ENCODE measurements at regions not wholly inside any gene's neighbourhood (a gene's known extent, or its start where the extent isn't known, plus 50 kb on each side); places are given as distances from the start of the nearest gene placed in this dataset.

DNA sequence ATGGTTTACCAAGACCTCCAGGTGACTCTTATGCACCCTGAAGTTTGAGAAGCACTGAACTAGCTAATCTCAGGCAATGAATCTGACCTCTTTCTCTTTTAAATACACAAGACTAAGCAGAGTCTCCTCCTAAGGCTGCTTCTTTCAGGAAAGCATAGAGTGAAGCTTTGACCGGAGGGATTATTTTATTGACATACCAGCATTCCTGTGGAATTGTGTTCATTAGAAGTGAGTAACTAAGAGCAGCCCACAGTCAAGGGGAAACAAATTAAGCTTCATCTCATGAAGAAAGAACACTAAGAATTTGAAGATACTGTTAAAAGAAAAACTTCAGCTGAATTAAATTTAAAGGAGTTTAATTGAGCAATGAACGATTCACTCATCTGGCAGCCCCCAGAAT lies 963.5 kb downstream of the NTRK3 start:
- Histone ChIP-seq H3K14ac (ENCODE audit: low read length in 2 of 2) (no peak overlapping the region), H3K4me1 (ENCODE audit: control insufficient read depth, insufficient read depth, low read depth, low read length) (no peaks in the 10 kb centered on the region), H3K23ac (ENCODE audit: low read length in 2 of 2) (no peak overlapping the region), H2AK5ac (ENCODE audit: low read length, severe bottlenecking) (no peak overlapping the region), H3K4me2 (ENCODE audit: low read length, poor library complexity, severe bottlenecking) (no peak overlapping the region), H2BK120ac (ENCODE audit: low read depth, low read length) (no peak overlapping the region), H3K36me3 (ENCODE audit: control insufficient read depth in 1 of 2, insufficient read depth in 2 of 2, low read depth in 1 of 2, low read length in 2 of 2) (no peaks in the 10 kb centered on the region), H3K4me3 (ENCODE audit: insufficient read depth in 1 of 2, low read depth in 1 of 2, low read length in 2 of 2) (no peak overlapping the region), H2BK15ac (ENCODE audit: low read depth, poor library complexity, severe bottlenecking) (no peak overlapping the region), H3K27ac (ENCODE audit: low read length, poor library complexity, severe bottlenecking) (no peak overlapping the region), H2BK5ac (ENCODE audit: low read depth, low read length, poor library complexity, severe bottlenecking) (no peak overlapping the region), H2BK12ac (ENCODE audit: low read length in 2 of 2) (no peak overlapping the region), H3K9me3 (ENCODE audit: control insufficient read depth, low read length) (peaks cover 4% of the 10 kb centered on the region), H4K91ac (ENCODE audit: low read length) (no peak overlapping the region), H4K8ac (ENCODE audit: low read length) (no peak overlapping the region), H3K18ac (ENCODE audit: low read depth in 1 of 2, low read length in 2 of 2) (no peak overlapping the region), H3K4ac (ENCODE audit: low read depth in 1 of 2, low read length in 2 of 2) (no peak overlapping the region), H3K79me1 (replicated peaks; ENCODE audit: low read length, poor library complexity, severe bottlenecking) (no peaks in the 10 kb centered on the region), H2AFZ (ENCODE audit: low read depth, low read length) (no peak overlapping the region), H3K27me3 (ENCODE audit: control insufficient read depth in 1 of 2, insufficient read depth in 1 of 2, low read length in 2 of 2) (no peaks in the 10 kb centered on the region), H3K9ac (ENCODE audit: low read length) (no peak overlapping the region)
- WGBS: 88% methylated on average over 2 of the region's 2 CpGs
- peak; percentile 19 for DNase-seq

DNA sequence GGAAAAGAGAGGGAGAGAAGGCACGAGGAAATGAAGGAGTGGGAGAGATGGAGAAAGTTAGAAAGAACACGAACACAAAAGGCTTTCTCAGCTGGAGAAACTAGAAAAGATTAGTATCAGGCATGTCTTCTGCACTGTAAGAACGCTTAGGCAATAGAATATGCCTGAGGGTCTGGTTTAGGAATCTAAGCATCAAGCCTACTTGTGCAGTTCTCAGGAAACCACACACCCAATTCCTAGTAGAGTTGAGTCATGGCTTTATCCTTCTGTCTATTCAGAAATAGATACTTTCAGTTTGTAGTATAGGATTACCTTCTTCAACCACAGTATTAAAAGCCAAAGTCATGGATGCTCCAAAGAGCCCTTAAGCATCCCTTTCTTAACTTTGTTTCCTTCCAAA lies 969.4 kb downstream of the NTRK3 start:
- Histone ChIP-seq H3K9ac (ENCODE audit: low read length) (no peak overlapping the region), H3K36me3 (ENCODE audit: control insufficient read depth in 1 of 2, insufficient read depth in 2 of 2, low read depth in 1 of 2, low read length in 2 of 2) (no peaks in the 10 kb centered on the region), H3K4me2 (ENCODE audit: low read length, poor library complexity, severe bottlenecking) (no peak overlapping the region), H3K79me1 (replicated peaks; ENCODE audit: low read length, poor library complexity, severe bottlenecking) (no peaks in the 10 kb centered on the region), H3K4ac (ENCODE audit: low read depth in 1 of 2, low read length in 2 of 2) (no peak overlapping the region), H3K18ac (ENCODE audit: low read depth in 1 of 2, low read length in 2 of 2) (no peak overlapping the region), H3K27ac (ENCODE audit: low read length, poor library complexity, severe bottlenecking) (no peak overlapping the region), H2BK120ac (ENCODE audit: low read depth, low read length) (no peak overlapping the region), H2BK12ac (ENCODE audit: low read length in 2 of 2) (no peak overlapping the region), H3K14ac (ENCODE audit: low read length in 2 of 2) (no peak overlapping the region), H2AFZ (ENCODE audit: low read depth, low read length) (no peak overlapping the region), H4K91ac (ENCODE audit: low read length) (no peak overlapping the region), H3K27me3 (ENCODE audit: control insufficient read depth in 1 of 2, insufficient read depth in 1 of 2, low read length in 2 of 2) (no peaks in the 10 kb centered on the region), H3K4me3 (ENCODE audit: insufficient read depth in 1 of 2, low read depth in 1 of 2, low read length in 2 of 2) (no peak overlapping the region), H3K23ac (ENCODE audit: low read length in 2 of 2) (no peak overlapping the region), H4K8ac (ENCODE audit: low read length) (no peak overlapping the region), H2BK15ac (ENCODE audit: low read depth, poor library complexity, severe bottlenecking) (no peak overlapping the region), H2AK5ac (ENCODE audit: low read length, severe bottlenecking) (no peak overlapping the region), H3K9me3 (ENCODE audit: control insufficient read depth, low read length) (peaks cover 10% of the 10 kb centered on the region), H3K4me1 (ENCODE audit: control insufficient read depth, insufficient read depth, low read depth, low read length) (no peaks in the 10 kb centered on the region), H2BK5ac (ENCODE audit: low read depth, low read length, poor library complexity, severe bottlenecking) (no peak overlapping the region)
- peak; percentile 87 for DNase-seq
- WGBS: 59% methylated on average over 3 of the region's 3 CpGs

DNA sequence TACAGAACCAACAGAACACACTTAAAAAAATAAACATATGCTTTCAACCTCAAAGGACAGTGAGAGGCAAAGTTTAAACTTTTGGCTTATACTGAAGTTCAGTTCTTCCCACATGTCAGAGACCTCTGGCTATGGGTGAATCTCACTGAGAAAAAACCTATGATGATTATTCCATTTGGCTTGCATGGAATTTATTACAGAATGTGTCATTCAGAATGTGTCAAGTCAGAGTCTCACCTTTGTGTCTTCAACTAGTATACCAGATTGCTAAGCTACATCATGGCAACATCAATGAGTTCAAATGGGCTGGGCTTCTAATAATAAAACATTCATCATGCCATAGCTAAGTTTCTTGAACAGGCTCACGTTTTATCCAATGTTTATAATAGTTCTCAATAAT lies 987.0 kb downstream of the NTRK3 start:
- WGBS: no CpG with 5 or more reads among the region's 1 CpG
- H3K4me3 ChIP-seq (ENCODE audit: insufficient read depth in 1 of 2, low read depth in 1 of 2, low read length in 2 of 2): no peak overlapping the region
- no peak overlapping the region for H2BK5ac ChIP-seq (ENCODE audit: low read depth, low read length, poor library complexity, severe bottlenecking)

DNA sequence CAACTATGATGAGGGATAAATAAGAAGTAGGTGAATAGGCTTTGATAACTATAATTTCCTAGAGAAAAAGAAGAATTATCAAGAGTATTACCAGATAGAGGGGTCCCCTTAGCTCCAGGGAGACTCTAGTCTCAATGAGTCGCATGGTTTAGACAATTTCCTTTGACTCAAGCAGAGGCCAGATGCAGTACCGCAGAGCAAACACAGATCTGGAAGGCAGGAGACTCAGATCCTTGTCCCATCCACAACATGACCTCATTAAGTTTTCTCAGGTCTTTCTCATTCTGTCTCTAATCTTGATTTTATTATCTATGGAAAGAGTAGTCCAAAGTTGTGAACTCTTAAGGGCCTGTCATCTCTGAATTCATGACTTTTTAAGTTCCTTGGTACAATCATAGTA lies 987.9 kb downstream of the NTRK3 start:
- H4K8ac ChIP-seq (ENCODE audit: low read length): no peak overlapping the region
- H3K18ac ChIP-seq (ENCODE audit: low read depth in 1 of 2, low read length in 2 of 2): no peak overlapping the region
- no peaks in the 10 kb centered on the region for H3K36me3 ChIP-seq (ENCODE audit: control insufficient read depth in 1 of 2, insufficient read depth in 2 of 2, low read depth in 1 of 2, low read length in 2 of 2)
- H3K9ac ChIP-seq (ENCODE audit: low read length): no peak overlapping the region
- no peak overlapping the region for H2AK5ac ChIP-seq (ENCODE audit: low read length, severe bottlenecking)
- no peaks in the 10 kb centered on the region for H3K27me3 ChIP-seq (ENCODE audit: control insufficient read depth in 1 of 2, insufficient read depth in 1 of 2, low read length in 2 of 2)
- no peaks in the 10 kb centered on the region for H3K79me1 ChIP-seq (replicated peaks; ENCODE audit: low read length, poor library complexity, severe bottlenecking)
- 68% methylated on average over 2 of the region's 2 CpGs for WGBS
- no peak overlapping the region for H3K14ac ChIP-seq (ENCODE audit: low read length in 2 of 2)
- no peak overlapping the region for H2AFZ ChIP-seq (ENCODE audit: low read depth, low read length)
- no peaks in the 10 kb centered on the region for H3K4me1 ChIP-seq (ENCODE audit: control insufficient read depth, insufficient read depth, low read depth, low read length)
- H3K4ac ChIP-seq (ENCODE audit: low read depth in 1 of 2, low read length in 2 of 2): no peak overlapping the region
- no peak overlapping the region for H3K4me2 ChIP-seq (ENCODE audit: low read length, poor library complexity, severe bottlenecking)
- peaks cover 8% of the 10 kb centered on the region for H3K9me3 ChIP-seq (ENCODE audit: control insufficient read depth, low read length)
- no peak overlapping the region for H2BK120ac ChIP-seq (ENCODE audit: low read depth, low read length)
- no peak overlapping the region for H2BK15ac ChIP-seq (ENCODE audit: low read depth, poor library complexity, severe bottlenecking)
- H2BK12ac ChIP-seq (ENCODE audit: low read length in 2 of 2): no peak overlapping the region
- H3K27ac ChIP-seq (ENCODE audit: low read length, poor library complexity, severe bottlenecking): no peak overlapping the region
- H3K4me3 ChIP-seq (ENCODE audit: insufficient read depth in 1 of 2, low read depth in 1 of 2, low read length in 2 of 2): no peak overlapping the region
- H3K23ac ChIP-seq (ENCODE audit: low read length in 2 of 2): no peak overlapping the region
- no peak overlapping the region for H4K91ac ChIP-seq (ENCODE audit: low read length)
- DNase-seq: peak; percentile 58
- no peak overlapping the region for H2BK5ac ChIP-seq (ENCODE audit: low read depth, low read length, poor library complexity, severe bottlenecking)

More for the DNA sequence above, 987.0 kb downstream of the NTRK3 start:
- H3K9me3 ChIP-seq (ENCODE audit: control insufficient read depth, low read length): peaks cover 8% of the 10 kb centered on the region
- H2BK12ac ChIP-seq (ENCODE audit: low read length in 2 of 2): no peak overlapping the region
- no peak overlapping the region for H2BK120ac ChIP-seq (ENCODE audit: low read depth, low read length)
- no peak for DNase-seq
- H2AK5ac ChIP-seq (ENCODE audit: low read length, severe bottlenecking): no peak overlapping the region
- H3K27ac ChIP-seq (ENCODE audit: low read length, poor library complexity, severe bottlenecking): no peak overlapping the region
- no peak overlapping the region for H3K23ac ChIP-seq (ENCODE audit: low read length in 2 of 2)
- no peak overlapping the region for H2BK15ac ChIP-seq (ENCODE audit: low read depth, poor library complexity, severe bottlenecking)
- H4K8ac ChIP-seq (ENCODE audit: low read length): no peak overlapping the region
- H3K9ac ChIP-seq (ENCODE audit: low read length): no peak overlapping the region
- no peak overlapping the region for H3K4me2 ChIP-seq (ENCODE audit: low read length, poor library complexity, severe bottlenecking)
- no peaks in the 10 kb centered on the region for H3K4me1 ChIP-seq (ENCODE audit: control insufficient read depth, insufficient read depth, low read depth, low read length)
- no peak overlapping the region for H3K18ac ChIP-seq (ENCODE audit: low read depth in 1 of 2, low read length in 2 of 2)
- H4K91ac ChIP-seq (ENCODE audit: low read length): no peak overlapping the region
- H3K79me1 ChIP-seq (replicated peaks; ENCODE audit: low read length, poor library complexity, severe bottlenecking): no peaks in the 10 kb centered on the region
- no peak overlapping the region for H3K14ac ChIP-seq (ENCODE audit: low read length in 2 of 2)
- no peak overlapping the region for H3K4ac ChIP-seq (ENCODE audit: low read depth in 1 of 2, low read length in 2 of 2)
- H3K27me3 ChIP-seq (ENCODE audit: control insufficient read depth in 1 of 2, insufficient read depth in 1 of 2, low read length in 2 of 2): no peaks in the 10 kb centered on the region
- H3K36me3 ChIP-seq (ENCODE audit: control insufficient read depth in 1 of 2, insufficient read depth in 2 of 2, low read depth in 1 of 2, low read length in 2 of 2): no peaks in the 10 kb centered on the region
- no peak overlapping the region for H2AFZ ChIP-seq (ENCODE audit: low read depth, low read length)
